ENCODE measurements at regions not wholly inside any gene's neighbourhood (a gene's known extent, or its start where the extent isn't known, plus 50 kb on each side); places are given as distances from the start of the nearest gene placed in this dataset.

- H3F3A ChIP-seq (ENCODE audit: insufficient read depth, low read length) = no peaks in the 10 kb centered on the region
- H3K4me2 ChIP-seq (ENCODE audit: low read length) = no peak overlapping the region
- no peaks in the 10 kb centered on the region for H3K79me2 ChIP-seq (ENCODE audit: insufficient read depth, low read length)
- H2AFZ ChIP-seq (ENCODE audit: low read length) = no peak overlapping the region
- no peaks in the 10 kb centered on the region for H3K9me3 ChIP-seq (ENCODE audit: low read length)
- no peaks in the 10 kb centered on the region for H3K9me2 ChIP-seq (ENCODE audit: low read depth, low read length)
- H3K4me3 ChIP-seq (ENCODE audit: low read depth, low read length, poor library complexity, severe bottlenecking) = no peak overlapping the region
- TF ChIP-seq CTCF (IDR thresholded peaks at IDR 0.05; ENCODE audit: low read length) (no peak), EZH2 (IDR thresholded peaks at IDR 0.05; ENCODE audit: borderline replicate concordance, low read length) (no peak)
- no peak overlapping the region for H3K9ac ChIP-seq (ENCODE audit: low read length)
- no peaks in the 10 kb centered on the region for H3K4me1 ChIP-seq (ENCODE audit: insufficient read depth, low read length, severe bottlenecking)
- no peaks in the 10 kb centered on the region for H3K27me3 ChIP-seq (ENCODE audit: insufficient read depth, low read length)
- no peak overlapping the region for H3K27ac ChIP-seq (ENCODE audit: low read depth, low read length, poor library complexity, severe bottlenecking)
- H3K36me3 ChIP-seq (ENCODE audit: insufficient read depth, low read length) = no peaks in the 10 kb centered on the region
- H4K20me1 ChIP-seq (ENCODE audit: insufficient read depth, low read length) = no peaks in the 10 kb centered on the region
These were observed 825.7 kb downstream of the AACS start for GRCh38 chr12:125890971-125891370.

- H3F3A ChIP-seq (ENCODE audit: insufficient read depth, low read length) = no peaks in the 10 kb centered on the region
- TF ChIP-seq CTCF (IDR thresholded peaks at IDR 0.05; ENCODE audit: low read length) (no peak), EZH2 (IDR thresholded peaks at IDR 0.05; ENCODE audit: borderline replicate concordance, low read length) (no peak)
- no peaks in the 10 kb centered on the region for H4K20me1 ChIP-seq (ENCODE audit: insufficient read depth, low read length)
- H3K79me2 ChIP-seq (ENCODE audit: insufficient read depth, low read length) = no peaks in the 10 kb centered on the region
- no peaks in the 10 kb centered on the region for H3K36me3 ChIP-seq (ENCODE audit: insufficient read depth, low read length)
- no peaks in the 10 kb centered on the region for H3K27me3 ChIP-seq (ENCODE audit: insufficient read depth, low read length)
- no peak overlapping the region for H3K27ac ChIP-seq (ENCODE audit: low read depth, low read length, poor library complexity, severe bottlenecking)
- H3K4me1 ChIP-seq (ENCODE audit: insufficient read depth, low read length, severe bottlenecking) = no peaks in the 10 kb centered on the region
- H3K4me3 ChIP-seq (ENCODE audit: low read depth, low read length, poor library complexity, severe bottlenecking) = no peak overlapping the region
- H3K9ac ChIP-seq (ENCODE audit: low read length) = no peak overlapping the region
- H2AFZ ChIP-seq (ENCODE audit: low read length) = no peak overlapping the region
- H3K9me3 ChIP-seq (ENCODE audit: low read length) = no peaks in the 10 kb centered on the region
- H3K4me2 ChIP-seq (ENCODE audit: low read length) = no peak overlapping the region
- H3K9me2 ChIP-seq (ENCODE audit: low read depth, low read length) = no peaks in the 10 kb centered on the region
These were observed 827.0 kb downstream of the AACS start for GRCh38 chr12:125892276-125892675.

GRCh38 chr12:125902991-125903390 lies 837.8 kb downstream of the AACS start:
- Histone ChIP-seq H3K4me1 (ENCODE audit: insufficient read depth, low read length, severe bottlenecking) (no peaks in the 10 kb centered on the region), H3K27ac (ENCODE audit: low read depth, low read length, poor library complexity, severe bottlenecking) (no peak overlapping the region), H2AFZ (ENCODE audit: low read length) (no peak overlapping the region), H4K20me1 (ENCODE audit: insufficient read depth, low read length) (no peaks in the 10 kb centered on the region), H3K27me3 (ENCODE audit: insufficient read depth, low read length) (no peaks in the 10 kb centered on the region), H3K9ac (ENCODE audit: low read length) (no peak overlapping the region), H3K9me3 (ENCODE audit: low read length) (no peaks in the 10 kb centered on the region), H3K36me3 (ENCODE audit: insufficient read depth, low read length) (no peaks in the 10 kb centered on the region), H3F3A (ENCODE audit: insufficient read depth, low read length) (no peaks in the 10 kb centered on the region), H3K79me2 (ENCODE audit: insufficient read depth, low read length) (no peaks in the 10 kb centered on the region), H3K4me2 (ENCODE audit: low read length) (no peak overlapping the region), H3K4me3 (ENCODE audit: low read depth, low read length, poor library complexity, severe bottlenecking) (no peak overlapping the region), H3K9me2 (ENCODE audit: low read depth, low read length) (no peaks in the 10 kb centered on the region)
- TF ChIP-seq CTCF (IDR thresholded peaks at IDR 0.05; ENCODE audit: low read length) (no peak), EZH2 (IDR thresholded peaks at IDR 0.05; ENCODE audit: borderline replicate concordance, low read length) (no peak)
